Karpas-422 (cell line): ENCODE measurements at regions not wholly inside any gene's neighbourhood (a gene's known extent, or its start where the extent isn't known, plus 50 kb on each side); places are given as distances from the start of the nearest gene placed in this dataset.

Experiments used
- DNase-seq: peaks from one replicate; pipeline ENCODE4 v3.0.0-alpha.2; 2015
- H2AFZ ChIP-seq: fragments of 200-600 bp; sonication (generic); 2 replicates; pipeline ENCODE4 v1.6.1; 2014; ENCODE audit warnings: antibody characterized with exemption, low read length, mixed read lengths
- H3K27ac ChIP-seq: fragments of 200-600 bp; sonication (generic); 2 replicates; pipeline ENCODE4 v1.5.1; 2014; ENCODE audit warnings: mild to moderate bottlenecking, low read length, moderate library complexity
- H3K27me3 ChIP-seq: fragments of 200-600 bp; sonication (generic); 2 replicates; pipeline ENCODE4 v1.6.1; 2014; ENCODE audit warnings: low read length, mixed read lengths
- H3K36me3 ChIP-seq: fragments of 200-600 bp; sonication (generic); 2 replicates; pipeline ENCODE4 v1.6.1; 2014; ENCODE audit warnings: low read length, mixed read lengths; ENCODE audit not compliant: insufficient read depth
- H3K4me1 ChIP-seq: fragments of 200-600 bp; sonication (generic); 2 replicates; pipeline ENCODE4 v1.6.1; 2014; ENCODE audit warnings: mild to moderate bottlenecking, low read length, mixed read lengths
- H3K4me2 ChIP-seq: fragments of 200-600 bp; sonication (generic); 2 replicates; pipeline ENCODE4 v1.6.1; 2014; ENCODE audit warnings: low read length, low read depth, mild to moderate bottlenecking; ENCODE audit not compliant: poor library complexity, severe bottlenecking
- H3K4me3 ChIP-seq: fragments of 200-600 bp; sonication (generic); 2 replicates; pipeline ENCODE4 v1.5.1; 2014; ENCODE audit warnings: mild to moderate bottlenecking, antibody characterized with exemption, low read length, mixed read lengths
- H3K79me2 ChIP-seq: fragments of 200-600 bp; sonication (generic); 2 replicates; pipeline ENCODE4 v1.6.1; 2014; ENCODE audit warnings: mild to moderate bottlenecking, low read length, mixed read lengths
- H3K9ac ChIP-seq: fragments of 200-600 bp; sonication (generic); 2 replicates; pipeline ENCODE4 v1.6.0; 2014; ENCODE audit warnings: low read length
- H3K9me2 ChIP-seq: fragments of 200-600 bp; sonication (generic), shearing (Covaris generic); replicated peaks from 2 replicates; pipeline ENCODE4 v1.6.0; 2014; ENCODE audit warnings: mild to moderate bottlenecking, low read length, moderate library complexity; ENCODE audit not compliant: insufficient read depth
- H3K9me3 ChIP-seq: fragments of 300-700, 200-600 bp; sonication (generic); 2 replicates; pipeline ENCODE4 v1.6.1; 2014; ENCODE audit warnings: low read length, mixed read lengths
- H4K20me1 ChIP-seq: fragments of 200-600 bp; sonication (generic); 2 replicates; pipeline ENCODE4 v1.6.1; 2014; ENCODE audit warnings: mild to moderate bottlenecking, antibody characterized with exemption, low read length, low read depth; ENCODE audit not compliant: insufficient read depth

GRCh38 chr20:17883592-17884306 is 84.8 kb downstream of the SNX5 start:
- Histone ChIP-seq H3K4me3 (no peak overlapping the region), H3K36me3 (no peaks in the 10 kb centered on the region), H3K4me2 (no peak overlapping the region), H2AFZ (no peak overlapping the region), H3K27me3 (no peaks in the 10 kb centered on the region), H3K4me1 (peaks cover 5% of the 10 kb centered on the region), H3K9me2 (no peaks in the 10 kb centered on the region), H3K9ac (no peak overlapping the region), H3K9me3 (no peaks in the 10 kb centered on the region), H4K20me1 (no peaks in the 10 kb centered on the region), H3K27ac (no peak overlapping the region), H3K79me2 (no peaks in the 10 kb centered on the region)
- DNase-seq: no peak

GRCh38 chr20:17882834-17883591 is 85.6 kb downstream of the SNX5 start:
- H3K36me3 ChIP-seq: no peaks in the 10 kb centered on the region
- H3K27me3 ChIP-seq: no peaks in the 10 kb centered on the region
- H3K4me2 ChIP-seq: no peak overlapping the region
- no peaks in the 10 kb centered on the region for H3K79me2 ChIP-seq
- DNase-seq: no peak
- no peaks in the 10 kb centered on the region for H3K9me2 ChIP-seq
- peaks cover 9% of the 10 kb centered on the region for H3K4me1 ChIP-seq
- H3K9ac ChIP-seq: no peak overlapping the region
- H3K9me3 ChIP-seq: no peaks in the 10 kb centered on the region
- H2AFZ ChIP-seq: no peak overlapping the region
- H3K4me3 ChIP-seq: no peak overlapping the region
- no peak overlapping the region for H3K27ac ChIP-seq
- no peaks in the 10 kb centered on the region for H4K20me1 ChIP-seq

GRCh38 chr20:17882065-17882833 is 86.3 kb downstream of the SNX5 start:
- Histone ChIP-seq H3K9me2 (no peaks in the 10 kb centered on the region), H3K9ac (no peak overlapping the region)

GRCh38 chr20:17881741-17882064 is 86.9 kb downstream of the SNX5 start:
- Histone ChIP-seq H3K9ac (no peak overlapping the region), H3K27me3 (no peaks in the 10 kb centered on the region), H3K9me2 (no peaks in the 10 kb centered on the region), H3K4me1 (peaks cover 9% of the 10 kb centered on the region), H3K4me3 (no peak overlapping the region), H3K4me2 (no peak overlapping the region), H3K9me3 (no peaks in the 10 kb centered on the region), H4K20me1 (no peaks in the 10 kb centered on the region), H3K36me3 (no peaks in the 10 kb centered on the region), H3K27ac (no peak overlapping the region), H3K79me2 (no peaks in the 10 kb centered on the region), H2AFZ (no peak overlapping the region)
- DNase-seq: no peak

More at GRCh38 chr20:17882065-17882833, 86.3 kb downstream of the SNX5 start:
- no peaks in the 10 kb centered on the region for H3K27me3 ChIP-seq
- no peaks in the 10 kb centered on the region for H4K20me1 ChIP-seq
- no peaks in the 10 kb centered on the region for H3K36me3 ChIP-seq
- no peak for DNase-seq
- peaks cover 9% of the 10 kb centered on the region for H3K4me1 ChIP-seq
- H2AFZ ChIP-seq: no peak overlapping the region
- H3K4me3 ChIP-seq: no peak overlapping the region
- H3K27ac ChIP-seq: no peak overlapping the region
- H3K4me2 ChIP-seq: no peak overlapping the region
- H3K9me3 ChIP-seq: no peaks in the 10 kb centered on the region
- H3K79me2 ChIP-seq: no peaks in the 10 kb centered on the region

- H2AFZ ChIP-seq: no peak overlapping the region
Measured at GRCh38 chr20:17878912-17879602, 89.5 kb downstream of the SNX5 start.

GRCh38 chr20:17878069-17878911 is 90.3 kb downstream of the SNX5 start:
- H3K4me1 ChIP-seq: peaks cover 9% of the 10 kb centered on the region
- H3K27ac ChIP-seq: no peak overlapping the region
- no peak overlapping the region for H3K4me3 ChIP-seq
- DNase-seq: no peak
- H3K27me3 ChIP-seq: no peaks in the 10 kb centered on the region
- H3K4me2 ChIP-seq: no peak overlapping the region
- no peaks in the 10 kb centered on the region for H3K36me3 ChIP-seq
- H2AFZ ChIP-seq: no peak overlapping the region
- no peak overlapping the region for H3K9ac ChIP-seq
- no peaks in the 10 kb centered on the region for H3K79me2 ChIP-seq
- H4K20me1 ChIP-seq: no peaks in the 10 kb centered on the region
- H3K9me2 ChIP-seq: no peaks in the 10 kb centered on the region
- H3K9me3 ChIP-seq: no peaks in the 10 kb centered on the region

More at GRCh38 chr20:17878912-17879602, 89.5 kb downstream of the SNX5 start:
- no peaks in the 10 kb centered on the region for H3K36me3 ChIP-seq
- H3K27me3 ChIP-seq: no peaks in the 10 kb centered on the region
- H4K20me1 ChIP-seq: no peaks in the 10 kb centered on the region
- H3K9ac ChIP-seq: no peak overlapping the region
- H3K9me3 ChIP-seq: no peaks in the 10 kb centered on the region
- H3K4me3 ChIP-seq: no peak overlapping the region
- DNase-seq: peak; percentile 54
- no peaks in the 10 kb centered on the region for H3K9me2 ChIP-seq
- H3K79me2 ChIP-seq: no peaks in the 10 kb centered on the region
- no peak overlapping the region for H3K4me2 ChIP-seq
- H3K27ac ChIP-seq: no peak overlapping the region
- peaks cover 9% of the 10 kb centered on the region for H3K4me1 ChIP-seq

- H3K9me3 ChIP-seq: no peaks in the 10 kb centered on the region
- H3K79me2 ChIP-seq: no peaks in the 10 kb centered on the region
- no peaks in the 10 kb centered on the region for H3K9me2 ChIP-seq
- no peak overlapping the region for H2AFZ ChIP-seq
- H3K27ac ChIP-seq: no peak overlapping the region
- H3K4me3 ChIP-seq: no peak overlapping the region
- H3K27me3 ChIP-seq: no peaks in the 10 kb centered on the region
- no peaks in the 10 kb centered on the region for H3K36me3 ChIP-seq
- peaks cover 9% of the 10 kb centered on the region for H3K4me1 ChIP-seq
- no peaks in the 10 kb centered on the region for H4K20me1 ChIP-seq
- no peak for DNase-seq
- H3K4me2 ChIP-seq: no peak overlapping the region
- no peak overlapping the region for H3K9ac ChIP-seq
Measured at GRCh38 chr20:17875981-17876385, 92.6 kb downstream of the SNX5 start.
